ENCODE measurements at regions not wholly inside any gene's neighbourhood (a gene's known extent, or its start where the extent isn't known, plus 50 kb on each side); places are given as distances from the start of the nearest gene placed in this dataset.

GRCh38 chr1:60425528-60425927 lies 352.0 kb upstream of the C1orf87 start:
- TF ChIP-seq CTCF (IDR thresholded peaks at IDR 0.05) (peak in 1 of 6 experiments; percentile 15), POLR2A (IDR thresholded peaks at IDR 0.05) (no peak)

All from thyroid gland (tissue), 4 donors.